Type B pancreatic cell (in vitro differentiated cells): ENCODE measurements at regions not wholly inside any gene's neighbourhood (a gene's known extent, or its start where the extent isn't known, plus 50 kb on each side); places are given as distances from the start of the nearest gene placed in this dataset.

Experiments
- DNase-seq: peaks from one replicate; pipeline ENCODE4 v3.0.0; 2021; ENCODE audit warnings: mixed read lengths; ENCODE audit not compliant: unreplicated experiment; ENCODE audit errors: extremely low spot score
- H3K27ac Mint-ChIP-seq: 2 replicates; pipeline ENCODE4 v1.8.0; 2021; ENCODE audit warnings: mild to moderate bottlenecking, mixed read lengths
- H3K27me3 Mint-ChIP-seq: 2 replicates; pipeline ENCODE4 v1.8.0; 2021; ENCODE audit warnings: mixed read lengths
- H3K36me3 Mint-ChIP-seq: 2 replicates; pipeline ENCODE4 v1.8.0; 2021; ENCODE audit warnings: mixed read lengths
- H3K4me1 Mint-ChIP-seq: one replicate; pipeline ENCODE4 v1.8.0; 2021; ENCODE audit warnings: mixed read lengths; ENCODE audit not compliant: unreplicated experiment
- H3K4me3 Mint-ChIP-seq: 2 replicates; pipeline ENCODE4 v1.8.0; 2021; ENCODE audit warnings: mild to moderate bottlenecking, mixed read lengths
- H3K9me3 Mint-ChIP-seq: 2 replicates; pipeline ENCODE4 v1.8.0; 2021; ENCODE audit warnings: mixed read lengths
- TF ChIP-seq, protein P1 (sequence below): fragments of 200-600 bp; sonication (generic); conservative IDR thresholded peaks from 2 replicates; pipeline ENCODE4 v1.5.0; 2021; ENCODE audit warnings: antibody characterized with exemption, mild to moderate bottlenecking

DNA sequence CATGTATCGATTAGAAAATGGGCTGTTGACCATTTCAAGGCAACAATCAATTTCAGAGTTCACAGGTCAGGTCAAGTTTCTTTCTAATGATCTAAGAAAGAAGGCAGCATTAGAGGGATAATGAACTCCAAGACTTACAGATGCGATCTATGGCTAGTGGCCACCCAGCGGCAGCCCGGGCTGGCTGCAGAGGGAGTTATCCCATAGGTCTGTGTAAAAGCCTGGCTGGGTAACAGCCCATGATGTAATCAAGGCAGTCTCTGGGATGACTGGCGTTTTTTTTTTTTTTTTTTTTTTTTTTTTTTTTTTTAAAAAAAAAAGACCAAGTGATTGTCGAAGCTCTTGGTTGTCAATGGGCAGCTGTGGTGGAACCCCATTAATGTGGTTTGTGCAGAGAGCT lies 171.1 kb upstream of the SKOR2 start:
- H3K36me3 Mint-ChIP-seq: no peaks in the 10 kb centered on the region
- H3K9me3 Mint-ChIP-seq: no peaks in the 10 kb centered on the region
- H3K27me3 Mint-ChIP-seq: peaks cover 43% of the 10 kb centered on the region
- TF ChIP-seq, protein P1, sequence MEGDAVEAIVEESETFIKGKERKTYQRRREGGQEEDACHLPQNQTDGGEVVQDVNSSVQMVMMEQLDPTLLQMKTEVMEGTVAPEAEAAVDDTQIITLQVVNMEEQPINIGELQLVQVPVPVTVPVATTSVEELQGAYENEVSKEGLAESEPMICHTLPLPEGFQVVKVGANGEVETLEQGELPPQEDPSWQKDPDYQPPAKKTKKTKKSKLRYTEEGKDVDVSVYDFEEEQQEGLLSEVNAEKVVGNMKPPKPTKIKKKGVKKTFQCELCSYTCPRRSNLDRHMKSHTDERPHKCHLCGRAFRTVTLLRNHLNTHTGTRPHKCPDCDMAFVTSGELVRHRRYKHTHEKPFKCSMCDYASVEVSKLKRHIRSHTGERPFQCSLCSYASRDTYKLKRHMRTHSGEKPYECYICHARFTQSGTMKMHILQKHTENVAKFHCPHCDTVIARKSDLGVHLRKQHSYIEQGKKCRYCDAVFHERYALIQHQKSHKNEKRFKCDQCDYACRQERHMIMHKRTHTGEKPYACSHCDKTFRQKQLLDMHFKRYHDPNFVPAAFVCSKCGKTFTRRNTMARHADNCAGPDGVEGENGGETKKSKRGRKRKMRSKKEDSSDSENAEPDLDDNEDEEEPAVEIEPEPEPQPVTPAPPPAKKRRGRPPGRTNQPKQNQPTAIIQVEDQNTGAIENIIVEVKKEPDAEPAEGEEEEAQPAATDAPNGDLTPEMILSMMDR: no peak
- H3K4me3 Mint-ChIP-seq: no peak overlapping the region
- no peak for DNase-seq
- no peak overlapping the region for H3K27ac Mint-ChIP-seq
- no peaks in the 10 kb centered on the region for H3K4me1 Mint-ChIP-seq

DNA sequence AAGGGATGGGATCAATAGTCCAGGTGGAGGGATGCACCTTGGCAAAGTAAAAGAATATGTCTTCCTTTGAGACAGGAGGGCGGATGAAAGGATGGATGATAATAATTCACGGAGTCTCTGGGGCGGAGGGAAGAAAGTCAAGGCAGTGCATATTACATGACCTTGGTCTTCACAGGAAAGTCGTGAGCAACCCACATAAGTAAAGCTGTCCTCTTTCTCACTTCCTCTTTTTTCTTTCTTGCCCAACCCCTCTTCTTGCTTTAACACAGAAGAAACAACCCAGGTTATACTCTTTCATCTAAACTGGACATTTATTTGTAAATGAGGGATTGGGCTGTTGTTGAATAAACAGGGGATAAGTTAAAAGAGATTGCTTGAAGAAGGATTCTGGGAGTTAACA lies 168.7 kb upstream of the SKOR2 start:
- Mint-ChIP-seq H3K27me3 (peaks cover 62% of the 10 kb centered on the region), H3K27ac (no peak overlapping the region), H3K9me3 (no peaks in the 10 kb centered on the region), H3K36me3 (no peaks in the 10 kb centered on the region), H3K4me1 (no peaks in the 10 kb centered on the region), H3K4me3 (no peak overlapping the region)
- no peak for DNase-seq
- TF ChIP-seq, protein P1: no peak

DNA sequence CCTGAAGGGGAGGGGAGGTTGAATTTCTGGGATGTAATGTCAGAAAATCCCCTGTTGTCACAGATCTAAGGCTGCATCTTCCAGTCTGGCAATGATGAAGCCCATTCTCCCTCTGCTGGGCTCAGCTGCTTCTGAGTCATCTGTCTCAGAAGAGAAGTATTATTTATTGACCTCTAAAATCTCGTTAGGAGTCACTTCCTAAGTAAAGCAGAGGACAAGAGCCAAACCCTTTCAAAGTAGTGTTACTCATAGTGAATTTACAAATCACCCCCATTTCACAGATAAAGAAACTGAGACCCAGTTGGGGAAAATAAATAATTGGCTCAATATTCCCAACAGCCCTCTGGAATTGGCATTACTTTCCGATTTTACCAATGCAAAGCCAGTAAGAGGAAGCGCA lies 167.3 kb upstream of the SKOR2 start:
- TF ChIP-seq, protein P1: no peak
- H3K36me3 Mint-ChIP-seq: no peaks in the 10 kb centered on the region
- DNase-seq: no peak

DNA sequence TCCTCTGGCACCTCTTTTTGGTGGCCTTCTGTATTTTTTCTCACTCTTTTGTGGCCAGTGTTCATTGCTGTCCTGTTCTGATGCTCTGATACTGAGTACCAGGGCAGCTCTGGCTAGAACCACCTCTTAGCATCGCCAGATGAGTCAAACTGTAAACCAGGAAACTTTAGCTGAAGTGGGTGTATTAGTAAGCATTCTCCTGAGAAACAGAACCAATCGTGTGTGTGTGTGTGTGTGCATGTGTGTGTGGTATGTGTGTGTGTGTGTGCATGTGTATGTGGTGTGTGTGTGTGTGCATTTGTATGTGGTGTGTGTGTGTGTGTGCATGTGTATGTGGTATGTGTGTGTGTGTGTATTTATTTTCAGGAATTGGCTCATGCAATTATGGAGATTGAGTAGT lies 166.3 kb upstream of the SKOR2 start:
- TF ChIP-seq, protein P1: no peak
- no peaks in the 10 kb centered on the region for H3K36me3 Mint-ChIP-seq
- no peak for DNase-seq
- no peak overlapping the region for H3K27ac Mint-ChIP-seq
- H3K9me3 Mint-ChIP-seq: no peaks in the 10 kb centered on the region
- H3K4me3 Mint-ChIP-seq: no peak overlapping the region
- H3K27me3 Mint-ChIP-seq: peaks cover 67% of the 10 kb centered on the region
- H3K4me1 Mint-ChIP-seq: no peaks in the 10 kb centered on the region

More for the DNA sequence above, 167.3 kb upstream of the SKOR2 start:
- Mint-ChIP-seq H3K9me3 (no peaks in the 10 kb centered on the region), H3K4me1 (no peaks in the 10 kb centered on the region), H3K27me3 (peaks cover 67% of the 10 kb centered on the region), H3K27ac (no peak overlapping the region), H3K4me3 (no peak overlapping the region)

DNA sequence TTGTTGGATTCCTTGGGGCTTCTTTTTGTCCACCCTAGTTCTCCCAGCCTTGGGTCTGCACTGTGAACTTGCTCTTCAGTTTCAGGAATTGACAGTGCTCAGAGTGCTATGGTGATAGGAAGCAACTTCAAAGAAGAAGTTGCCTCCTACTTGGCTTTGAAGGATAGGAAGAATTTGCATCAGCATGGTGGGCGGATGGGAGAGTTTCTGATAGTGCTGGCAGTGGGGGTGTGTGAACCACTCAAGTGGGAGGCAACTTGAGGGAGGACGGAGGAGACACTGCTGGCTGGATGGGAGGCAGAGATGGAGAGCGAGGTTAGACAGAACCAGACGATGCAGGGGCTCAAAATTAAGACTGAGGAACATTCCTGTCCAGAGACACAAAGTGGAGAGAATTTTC lies 164.4 kb upstream of the SKOR2 start:
- Mint-ChIP-seq H3K36me3 (no peaks in the 10 kb centered on the region), H3K27me3 (peaks cover 73% of the 10 kb centered on the region), H3K9me3 (no peaks in the 10 kb centered on the region), H3K27ac (no peak overlapping the region), H3K4me1 (no peaks in the 10 kb centered on the region), H3K4me3 (no peak overlapping the region)
- TF ChIP-seq, protein P1: no peak
- DNase-seq: no peak

DNA sequence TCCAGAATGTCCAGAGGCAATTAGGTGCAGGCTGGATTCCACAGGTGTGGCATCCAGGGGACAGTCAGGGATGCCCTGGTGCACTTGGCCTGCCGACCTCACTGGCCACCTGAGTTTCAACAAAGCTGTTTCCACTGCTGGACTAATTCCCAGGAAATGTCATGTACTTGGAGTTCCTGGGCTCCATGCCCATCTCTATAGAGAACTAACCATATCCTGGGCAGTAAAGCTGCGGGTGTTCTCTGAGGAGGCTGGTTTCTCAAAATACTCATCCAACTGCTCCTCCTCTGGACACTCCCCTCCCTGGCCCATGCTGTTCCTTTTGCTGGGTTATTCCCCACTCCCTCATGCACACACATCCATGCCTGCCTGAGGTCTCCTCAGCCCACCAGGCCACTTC lies 161.9 kb upstream of the SKOR2 start:
- Mint-ChIP-seq H3K36me3 (no peaks in the 10 kb centered on the region), H3K27me3 (peaks cover 51% of the 10 kb centered on the region), H3K4me3 (no peak overlapping the region), H3K9me3 (no peaks in the 10 kb centered on the region), H3K27ac (no peak overlapping the region), H3K4me1 (no peaks in the 10 kb centered on the region)
- DNase-seq: no peak
- TF ChIP-seq, protein P1: no peak
